Omental fat pad (tissue), 3 donors: ENCODE measurements at regions not wholly inside any gene's neighbourhood (a gene's known extent, or its start where the extent isn't known, plus 50 kb on each side); places are given as distances from the start of the nearest gene placed in this dataset.

Experiments used
- ATAC-seq: fragments of 150-250 bp; one replicate; pipeline ENCODE4 v1.9.1; 2016; ENCODE audit warnings: mild to moderate bottlenecking, moderate library complexity; ENCODE audit not compliant: low FRiP score
- DNase-seq: peaks from one replicate; pipeline ENCODE4 v3.0.0-alpha.2; 2019; ENCODE audit warnings: low spot score
- CTCF ChIP-seq, 3 donors: fragments of 450-650 bp; IDR thresholded peaks; one replicate each; pipeline ENCODE4 v1.5.1; 2016 to 2017; ENCODE audit warnings: antibody characterized with exemption in 3 of 3, mild to moderate bottlenecking in 3 of 3, moderate library complexity in 2 of 3

- DNase-seq: no peak
- no peak for TF ChIP-seq CTCF (IDR thresholded peaks at IDR 0.05)
- no peak for ATAC-seq
Measured at GRCh38 chr16:80117556-80118130, 423.1 kb upstream of the DYNLRB2 start.

GRCh38 chr16:80116711-80117110, 424.1 kb upstream of the DYNLRB2 start:
- no peak for TF ChIP-seq CTCF (IDR thresholded peaks at IDR 0.05)
- ATAC-seq: no peak

GRCh38 chr16:80114699-80115098, 426.1 kb upstream of the DYNLRB2 start:
- no peak for TF ChIP-seq CTCF (IDR thresholded peaks at IDR 0.05)
- ATAC-seq (no peak), DNase-seq (no peak)

More at GRCh38 chr16:80116711-80117110, 424.1 kb upstream of the DYNLRB2 start:
- DNase-seq: no peak

- TF ChIP-seq CTCF (IDR thresholded peaks at IDR 0.05): no peak
- DNase-seq: no peak
- no peak for ATAC-seq
Measured at GRCh38 chr16:80113873-80114574, 426.8 kb upstream of the DYNLRB2 start.

GRCh38 chr16:80109581-80109980, 431.2 kb upstream of the DYNLRB2 start:
- ATAC-seq: no peak
- no peak for DNase-seq
- TF ChIP-seq CTCF (IDR thresholded peaks at IDR 0.05): no peak

GRCh38 chr16:80107900-80108299, 432.9 kb upstream of the DYNLRB2 start:
- DNase-seq (no peak), ATAC-seq (no peak)
- no peak for TF ChIP-seq CTCF (IDR thresholded peaks at IDR 0.05)

- DNase-seq (no peak), ATAC-seq (no peak)
- TF ChIP-seq CTCF (IDR thresholded peaks at IDR 0.05): no peak
Measured at GRCh38 chr16:80105751-80106150, 435.0 kb upstream of the DYNLRB2 start.
